ENCODE measurements at regions not wholly inside any gene's neighbourhood (a gene's known extent, or its start where the extent isn't known, plus 50 kb on each side); places are given as distances from the start of the nearest gene placed in this dataset.

GRCh38 chr6:56382416-56382940, 135.1 kb upstream of the COL21A1 start:
- TF ChIP-seq POLR2A (IDR thresholded peaks at IDR 0.05) (no peak), CTCF (IDR thresholded peaks at IDR 0.05) (no peak)
